ENCODE measurements at regions not wholly inside any gene's neighbourhood (a gene's known extent, or its start where the extent isn't known, plus 50 kb on each side); places are given as distances from the start of the nearest gene placed in this dataset.

- no peak overlapping the region for H3K27ac ChIP-seq (ENCODE audit: low read depth, low read length)
- H3K4me3 ChIP-seq (ENCODE audit: insufficient read depth, low read length): no peak overlapping the region
- H4K20me1 ChIP-seq (ENCODE audit: insufficient read depth, low read length): no peaks in the 10 kb centered on the region
- no peak overlapping the region for H2AFZ ChIP-seq (ENCODE audit: low read length)
- DNase-seq (ENCODE audit: insufficient read length, low spot score, missing footprints): no peak
- no peaks in the 10 kb centered on the region for H3K79me2 ChIP-seq (ENCODE audit: insufficient read depth, low read length)
- H3K4me2 ChIP-seq (ENCODE audit: insufficient read depth, low read length): no peak overlapping the region
- H3K36me3 ChIP-seq (ENCODE audit: insufficient read depth, low read length): no peaks in the 10 kb centered on the region
- no peaks in the 10 kb centered on the region for H3K9me3 ChIP-seq (ENCODE audit: low read depth, low read length)
- H3K27me3 ChIP-seq (ENCODE audit: insufficient read depth, low read length): peaks cover 7% of the 10 kb centered on the region
- peaks cover 6% of the 10 kb centered on the region for H3K4me1 ChIP-seq (ENCODE audit: insufficient read depth, low read length)
- no peak for TF ChIP-seq CTCF (IDR thresholded peaks at IDR 0.05; ENCODE audit: extremely low read depth, low read depth, low read length)
Observed at GRCh38 chr13:29964181-29964845, 113.9 kb upstream of the UBL3 start.

GRCh38 chr13:29963089-29963488 lies 112.7 kb upstream of the UBL3 start:
- TF ChIP-seq CTCF (IDR thresholded peaks at IDR 0.05; ENCODE audit: extremely low read depth, low read depth, low read length): no peak
- DNase-seq (ENCODE audit: insufficient read length, low spot score, missing footprints): no peak

GRCh38 chr13:29961036-29961670 lies 110.7 kb upstream of the UBL3 start:
- H3K4me3 ChIP-seq (ENCODE audit: insufficient read depth, low read length): no peak overlapping the region
- no peaks in the 10 kb centered on the region for H3K36me3 ChIP-seq (ENCODE audit: insufficient read depth, low read length)
- H2AFZ ChIP-seq (ENCODE audit: low read length): no peak overlapping the region
- H4K20me1 ChIP-seq (ENCODE audit: insufficient read depth, low read length): no peaks in the 10 kb centered on the region
- DNase-seq (ENCODE audit: insufficient read length, low spot score, missing footprints): no peak
- H3K79me2 ChIP-seq (ENCODE audit: insufficient read depth, low read length): no peaks in the 10 kb centered on the region
- no peak overlapping the region for H3K27ac ChIP-seq (ENCODE audit: low read depth, low read length)
- no peaks in the 10 kb centered on the region for H3K9me3 ChIP-seq (ENCODE audit: low read depth, low read length)
- H3K4me2 ChIP-seq (ENCODE audit: insufficient read depth, low read length): no peak overlapping the region
- peaks cover 27% of the 10 kb centered on the region for H3K27me3 ChIP-seq (ENCODE audit: insufficient read depth, low read length)
- no peaks in the 10 kb centered on the region for H3K4me1 ChIP-seq (ENCODE audit: insufficient read depth, low read length)
- TF ChIP-seq CTCF (IDR thresholded peaks at IDR 0.05; ENCODE audit: extremely low read depth, low read depth, low read length): no peak

More at GRCh38 chr13:29963089-29963488, 112.7 kb upstream of the UBL3 start:
- H3K79me2 ChIP-seq (ENCODE audit: insufficient read depth, low read length): no peaks in the 10 kb centered on the region
- no peaks in the 10 kb centered on the region for H3K9me3 ChIP-seq (ENCODE audit: low read depth, low read length)
- no peak overlapping the region for H2AFZ ChIP-seq (ENCODE audit: low read length)
- H4K20me1 ChIP-seq (ENCODE audit: insufficient read depth, low read length): no peaks in the 10 kb centered on the region
- no peaks in the 10 kb centered on the region for H3K36me3 ChIP-seq (ENCODE audit: insufficient read depth, low read length)
- H3K4me3 ChIP-seq (ENCODE audit: insufficient read depth, low read length): no peak overlapping the region
- no peaks in the 10 kb centered on the region for H3K4me1 ChIP-seq (ENCODE audit: insufficient read depth, low read length)
- H3K27me3 ChIP-seq (ENCODE audit: insufficient read depth, low read length): peaks cover 11% of the 10 kb centered on the region
- no peak overlapping the region for H3K4me2 ChIP-seq (ENCODE audit: insufficient read depth, low read length)
- no peak overlapping the region for H3K27ac ChIP-seq (ENCODE audit: low read depth, low read length)

- Histone ChIP-seq H3K9me3 (ENCODE audit: low read depth, low read length) (no peaks in the 10 kb centered on the region), H2AFZ (ENCODE audit: low read length) (no peak overlapping the region), H3K4me1 (ENCODE audit: insufficient read depth, low read length) (no peaks in the 10 kb centered on the region), H3K36me3 (ENCODE audit: insufficient read depth, low read length) (no peaks in the 10 kb centered on the region), H3K4me3 (ENCODE audit: insufficient read depth, low read length) (no peak overlapping the region), H3K4me2 (ENCODE audit: insufficient read depth, low read length) (no peak overlapping the region), H3K27ac (ENCODE audit: low read depth, low read length) (no peak overlapping the region), H3K27me3 (ENCODE audit: insufficient read depth, low read length) (peaks cover 27% of the 10 kb centered on the region), H4K20me1 (ENCODE audit: insufficient read depth, low read length) (no peaks in the 10 kb centered on the region), H3K79me2 (ENCODE audit: insufficient read depth, low read length) (no peaks in the 10 kb centered on the region)
- TF ChIP-seq CTCF (IDR thresholded peaks at IDR 0.05; ENCODE audit: extremely low read depth, low read depth, low read length): no peak
- DNase-seq (ENCODE audit: insufficient read length, low spot score, missing footprints): no peak
Observed at GRCh38 chr13:29959603-29960002, 109.2 kb upstream of the UBL3 start.
